Tibial nerve (tissue), 4 donors: ENCODE measurements at regions not wholly inside any gene's neighbourhood (a gene's known extent, or its start where the extent isn't known, plus 50 kb on each side); places are given as distances from the start of the nearest gene placed in this dataset.

ENCODE experiments used
- DNase-seq, 2 donors: peaks; one replicate each; pipeline ENCODE4 v3.0.0-alpha.2; 2019; ENCODE audit warnings: low spot score in 2 of 2
- H3K27ac ChIP-seq, 4 donors: fragments of 200-600 bp; sonication (generic) in 3 of 4; one replicate each; pipeline ENCODE4 v1.5.1; 2017 to 2019; ENCODE audit warnings: mild to moderate bottlenecking in 1 of 4
- H3K27me3 ChIP-seq, 2 donors: fragments of 200-600 bp; sonication (generic) in 1 of 2; one replicate each; pipeline versions ENCODE4 v1.5.1 to v1.6.0; 2017 to 2019
- H3K36me3 ChIP-seq, 3 donors: fragments of 200-600 bp; sonication (generic); one replicate each; pipeline ENCODE4 v1.5.1; 2018 to 2019
- H3K4me1 ChIP-seq, 4 donors: fragments of 200-600 bp; sonication (generic) in 3 of 4; one replicate each; pipeline ENCODE4 v1.5.1; 2017 to 2019
- H3K4me3 ChIP-seq, 4 donors: fragments of 200-600 bp; sonication (generic) in 3 of 4; one replicate each; pipeline ENCODE4 v1.5.1; 2017 to 2019; ENCODE audit warnings: mild to moderate bottlenecking in 1 of 4, moderate library complexity in 1 of 4
- H3K9me3 ChIP-seq, 4 donors: fragments of 200-600 bp; sonication (generic) in 3 of 4; one replicate each; pipeline ENCODE4 v1.5.1; 2017 to 2019
- EP300 ChIP-seq, 2 donors: sonication (generic); formaldehyde crosslinking; IDR thresholded peaks; one replicate each; pipeline ENCODE4 v1.6.1; 2017; ENCODE audit warnings: antibody characterized with exemption in 2 of 2, mild to moderate bottlenecking in 1 of 2
- POLR2A ChIP-seq, 2 donors: fragments of 450-650 bp; IDR thresholded peaks; one replicate each; pipeline ENCODE4 v1.6.1; 2017; ENCODE audit warnings: antibody characterized with exemption in 2 of 2, mild to moderate bottlenecking in 2 of 2, moderate library complexity in 2 of 2
- WGBS, 2 donors: methylation state at CpG; one replicate each; pipeline ENCODE4 v1.1.5; 2018; 5-methylcytosine and 5-hydroxymethylcytosine counted together
- TF ChIP-seq, protein P1 (sequence below), 5 experiments: fragments of 200-600 bp in 3 of 5; fragments of 450-650 bp in 2 of 5; sonication (generic) in 3 of 5; IDR thresholded peaks; one replicate each; pipeline ENCODE4 v1.5.1; 2016 to 2019; ENCODE audit warnings: antibody characterized with exemption in 5 of 5, mild to moderate bottlenecking in 3 of 5, moderate library complexity in 2 of 5

DNA sequence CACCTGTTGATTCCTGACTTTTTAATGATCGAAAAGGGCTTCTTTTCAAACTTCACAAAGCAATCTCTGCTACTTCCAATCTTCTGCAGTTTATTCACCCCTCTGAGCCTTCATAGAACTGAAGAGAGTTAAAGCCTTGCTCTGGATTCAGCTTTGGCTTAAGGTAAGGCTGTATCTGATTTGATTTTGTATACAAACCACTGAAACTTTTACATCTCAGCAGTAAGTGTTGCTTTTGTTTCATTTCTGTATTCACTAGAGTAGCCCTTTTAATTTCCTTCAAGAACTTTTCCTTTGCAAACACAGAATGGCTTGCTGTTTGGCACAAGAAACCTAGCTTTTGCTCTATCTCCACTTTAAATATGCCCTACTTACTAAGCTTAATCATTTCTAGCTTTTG is 1193.0 kb upstream of the GBE1 start:
- 95 to 100% methylated on average over 1 of the region's 1 CpG for WGBS, 2 donors
- Histone ChIP-seq H3K4me3 (no peak overlapping the region), H3K27me3 (no peaks in the 10 kb centered on the region), H3K9me3 (peaks cover 0 to 7% (median 0%) of the 10 kb centered on the region in 4 donors), H3K27ac (no peak overlapping the region), H3K4me1 (no peaks in the 10 kb centered on the region), H3K36me3 (no peaks in the 10 kb centered on the region)
- TF ChIP-seq, protein P1, sequence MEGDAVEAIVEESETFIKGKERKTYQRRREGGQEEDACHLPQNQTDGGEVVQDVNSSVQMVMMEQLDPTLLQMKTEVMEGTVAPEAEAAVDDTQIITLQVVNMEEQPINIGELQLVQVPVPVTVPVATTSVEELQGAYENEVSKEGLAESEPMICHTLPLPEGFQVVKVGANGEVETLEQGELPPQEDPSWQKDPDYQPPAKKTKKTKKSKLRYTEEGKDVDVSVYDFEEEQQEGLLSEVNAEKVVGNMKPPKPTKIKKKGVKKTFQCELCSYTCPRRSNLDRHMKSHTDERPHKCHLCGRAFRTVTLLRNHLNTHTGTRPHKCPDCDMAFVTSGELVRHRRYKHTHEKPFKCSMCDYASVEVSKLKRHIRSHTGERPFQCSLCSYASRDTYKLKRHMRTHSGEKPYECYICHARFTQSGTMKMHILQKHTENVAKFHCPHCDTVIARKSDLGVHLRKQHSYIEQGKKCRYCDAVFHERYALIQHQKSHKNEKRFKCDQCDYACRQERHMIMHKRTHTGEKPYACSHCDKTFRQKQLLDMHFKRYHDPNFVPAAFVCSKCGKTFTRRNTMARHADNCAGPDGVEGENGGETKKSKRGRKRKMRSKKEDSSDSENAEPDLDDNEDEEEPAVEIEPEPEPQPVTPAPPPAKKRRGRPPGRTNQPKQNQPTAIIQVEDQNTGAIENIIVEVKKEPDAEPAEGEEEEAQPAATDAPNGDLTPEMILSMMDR (IDR thresholded peaks at IDR 0.05) = no peak
- no peak for TF ChIP-seq EP300 (IDR thresholded peaks at IDR 0.05)
- no peak for TF ChIP-seq POLR2A (IDR thresholded peaks at IDR 0.05)
- DNase-seq = no peak

GRCh38 chr3:82942041-82942440 is 1180.6 kb upstream of the GBE1 start:
- Histone ChIP-seq H3K36me3 (no peaks in the 10 kb centered on the region), H3K4me3 (no peak overlapping the region), H3K27ac (no peak overlapping the region), H3K9me3 (peaks cover 0 to 25% (median 0%) of the 10 kb centered on the region in 4 donors), H3K27me3 (no peaks in the 10 kb centered on the region), H3K4me1 (no peaks in the 10 kb centered on the region)
- DNase-seq = no peak
- TF ChIP-seq EP300 (IDR thresholded peaks at IDR 0.05) = no peak
- no peak for TF ChIP-seq POLR2A (IDR thresholded peaks at IDR 0.05)
- TF ChIP-seq, protein P1 (IDR thresholded peaks at IDR 0.05) = no peak

- Histone ChIP-seq H3K36me3 (no peaks in the 10 kb centered on the region), H3K4me3 (no peak overlapping the region), H3K4me1 (no peaks in the 10 kb centered on the region), H3K27ac (no peak overlapping the region), H3K27me3 (no peaks in the 10 kb centered on the region), H3K9me3 (peaks cover 0 to 25% (median 0%) of the 10 kb centered on the region in 4 donors)
- TF ChIP-seq, protein P1 (IDR thresholded peaks at IDR 0.05) = no peak
- no peak for TF ChIP-seq EP300 (IDR thresholded peaks at IDR 0.05)
- whole genome bisulfite sequencing, 2 donors = 94 to 95% methylated on average over 12 to 16 of the region's 16 CpGs
- no peak for DNase-seq
Measured at GRCh38 chr3:82940124-82940523, 1178.7 kb upstream of the GBE1 start.

DNA sequence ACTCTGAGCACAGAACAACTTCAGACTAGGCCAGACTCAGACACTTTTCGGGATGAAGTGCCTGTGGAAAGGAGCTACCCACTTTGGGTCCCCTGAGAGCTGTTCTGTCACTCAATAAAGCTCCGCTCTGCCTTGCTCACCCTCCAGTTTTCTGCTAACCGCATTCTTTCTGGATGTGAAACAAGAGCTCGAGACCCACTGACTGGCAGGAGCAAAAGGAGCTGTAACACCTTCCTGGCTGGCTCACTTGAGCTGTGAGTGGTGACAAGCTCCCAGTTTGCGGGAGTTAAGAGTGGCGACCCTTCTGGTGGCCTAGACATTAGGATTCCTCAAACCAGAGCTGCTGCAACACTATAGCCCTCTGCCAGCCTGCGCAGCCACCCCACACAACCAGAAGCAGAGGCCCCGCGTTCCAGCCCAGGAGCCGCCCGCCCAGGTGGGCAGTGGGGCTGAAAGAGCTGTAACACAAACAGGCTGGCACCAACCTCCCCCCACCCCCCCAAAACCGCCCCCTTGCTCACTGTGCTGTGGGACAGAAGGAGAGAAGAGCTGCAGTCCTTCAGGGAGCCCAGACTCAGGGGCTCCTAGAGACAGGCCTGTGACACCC is 1178.1 kb upstream of the GBE1 start:
- TF ChIP-seq, protein P1 (IDR thresholded peaks at IDR 0.05) = no peak
- TF ChIP-seq EP300 (IDR thresholded peaks at IDR 0.05) = no peak
- TF ChIP-seq POLR2A (IDR thresholded peaks at IDR 0.05) = no peak
- WGBS, 2 donors = 93 to 95% methylated on average over 7 to 12 of the region's 12 CpGs
- Histone ChIP-seq H3K9me3 (peaks cover 0 to 21% (median 0%) of the 10 kb centered on the region in 4 donors), H3K36me3 (no peaks in the 10 kb centered on the region), H3K27ac (no peak overlapping the region), H3K4me1 (no peaks in the 10 kb centered on the region), H3K4me3 (no peak overlapping the region), H3K27me3 (no peaks in the 10 kb centered on the region)
- no peak for DNase-seq

DNA sequence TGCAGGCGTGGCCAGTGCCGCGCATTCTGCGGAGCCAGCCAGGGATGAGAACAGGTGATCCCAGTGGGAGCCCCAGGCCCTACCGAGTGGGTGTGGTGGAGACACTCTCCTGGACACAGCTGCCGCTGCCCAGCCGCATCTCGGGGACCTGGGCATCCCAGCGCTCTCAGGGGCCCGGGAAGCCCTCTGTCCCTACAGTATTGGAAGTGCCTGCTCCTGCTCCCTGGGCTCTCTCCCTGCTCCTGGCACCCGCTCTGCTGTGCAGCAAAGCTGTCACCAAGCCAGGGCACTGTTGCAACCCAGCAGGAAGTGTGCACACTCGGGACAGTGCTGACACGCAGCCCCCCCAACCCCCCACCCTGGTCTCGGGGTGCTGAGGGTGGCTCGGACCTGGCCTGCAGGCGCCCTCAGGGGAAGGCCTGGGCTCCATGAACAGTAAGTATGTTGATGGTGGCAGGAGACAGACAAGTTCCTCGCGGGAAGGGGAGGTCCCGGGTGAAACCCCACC is 1177.4 kb upstream of the GBE1 start:
- H3K36me3 ChIP-seq = no peaks in the 10 kb centered on the region
- H3K27me3 ChIP-seq = no peaks in the 10 kb centered on the region
- peaks cover 0 to 13% (median 0%) of the 10 kb centered on the region in 4 donors for H3K9me3 ChIP-seq
- H3K4me1 ChIP-seq = no peaks in the 10 kb centered on the region
- no peak overlapping the region for H3K4me3 ChIP-seq
- no peak overlapping the region for H3K27ac ChIP-seq
- TF ChIP-seq POLR2A (IDR thresholded peaks at IDR 0.05) = no peak
- no peak for TF ChIP-seq EP300 (IDR thresholded peaks at IDR 0.05)
- TF ChIP-seq, protein P1 (IDR thresholded peaks at IDR 0.05) = no peak
- DNase-seq = no peak
- WGBS, 2 donors = 93 to 97% methylated on average over 11 to 16 of the region's 19 CpGs
